Neural progenitor cell (in vitro differentiated cells): ENCODE measurements at regions not wholly inside any gene's neighbourhood (a gene's known extent, or its start where the extent isn't known, plus 50 kb on each side); places are given as distances from the start of the nearest gene placed in this dataset.

ENCODE experiments used
- DNase-seq: peaks from one replicate; pipeline ENCODE4 v3.0.0-alpha.2; 2016; ENCODE audit warnings: low spot score
- H2AFZ ChIP-seq: fragments of 200-600 bp; sonication (generic); replicated peaks from 2 replicates; pipeline ENCODE4 v1.6.1; 2016; ENCODE audit warnings: antibody characterized with exemption
- H3F3A ChIP-seq: fragments of 200-600 bp; sonication (generic); 2 replicates; pipeline ENCODE4 v1.6.1; 2016; ENCODE audit warnings: antibody characterized with exemption, low read depth
- H3K27ac ChIP-seq: fragments of 200-600 bp; sonication (generic); 2 replicates; pipeline ENCODE4 v1.5.1; 2016; ENCODE audit warnings: mild to moderate bottlenecking
- H3K27me3 ChIP-seq: fragments of 200-600 bp; sonication (generic); 2 replicates; pipeline ENCODE4 v1.6.1; 2016; ENCODE audit warnings: mild to moderate bottlenecking, moderate library complexity
- H3K36me3 ChIP-seq: fragments of 200-600 bp; sonication (generic); 2 replicates; pipeline ENCODE4 v1.5.1; 2016
- H3K4me1 ChIP-seq: fragments of 200-600 bp; sonication (generic); 2 replicates; pipeline ENCODE4 v1.6.1; 2016; ENCODE audit warnings: mixed run types
- H3K4me2 ChIP-seq: fragments of 200-600 bp; sonication (generic); 2 replicates; pipeline ENCODE4 v1.6.1; 2016
- H3K4me3 ChIP-seq: fragments of 200-600 bp; sonication (generic); 2 replicates; pipeline ENCODE4 v1.5.1; 2016
- H3K79me2 ChIP-seq: fragments of 200-600 bp; sonication (generic); 2 replicates; pipeline ENCODE4 v1.6.1; 2016; ENCODE audit warnings: low read depth
- H3K9ac ChIP-seq: fragments of 200-600 bp; sonication (generic); 2 replicates; pipeline ENCODE4 v1.6.1; 2016
- H3K9me3 ChIP-seq: fragments of 200-600 bp; sonication (generic); 2 replicates; pipeline ENCODE4 v1.5.1; 2016; ENCODE audit warnings: low read depth
- H4K20me1 ChIP-seq: fragments of 200-600 bp; sonication (generic); 2 replicates; pipeline ENCODE4 v1.6.1; 2016; ENCODE audit warnings: low read depth
- H3K27ac Mint-ChIP-seq: 3 replicates; pipeline ENCODE4 v1.8.0; 2021; ENCODE audit warnings: mixed read lengths
- H3K27me3 Mint-ChIP-seq: 2 replicates; pipeline ENCODE4 v1.8.0; 2022; ENCODE audit warnings: low read depth, mild to moderate bottlenecking, inconsistent platforms, moderate library complexity, mixed read lengths; ENCODE audit not compliant: insufficient read depth
- H3K36me3 Mint-ChIP-seq: 3 replicates; pipeline ENCODE4 v1.8.0; 2021; ENCODE audit warnings: mixed read lengths
- H3K4me1 Mint-ChIP-seq: 3 replicates; pipeline ENCODE4 v1.8.0; 2021; ENCODE audit warnings: mixed read lengths
- H3K4me3 Mint-ChIP-seq: 3 replicates; pipeline ENCODE4 v1.8.0; 2021; ENCODE audit warnings: mild to moderate bottlenecking, moderate library complexity, mixed read lengths
- H3K9me3 Mint-ChIP-seq: 3 replicates; pipeline ENCODE4 v1.8.0; 2020; ENCODE audit warnings: mixed read lengths
- EZH2 ChIP-seq: fragments of 200-600 bp; sonication (generic); IDR thresholded peaks from 2 replicates; pipeline ENCODE4 v1.6.1; 2017; ENCODE audit warnings: antibody characterized with exemption, mild to moderate bottlenecking, moderate library complexity
- EZH2phosphoT487 ChIP-seq: fragments of 200-600 bp; sonication (generic); IDR thresholded peaks from 2 replicates; pipeline ENCODE4 v1.6.1; 2017; ENCODE audit warnings: antibody characterized with exemption
- TF ChIP-seq, protein P1 (sequence below): fragments of 200-600 bp; sonication (generic); IDR thresholded peaks from 2 replicates; pipeline ENCODE4 v1.5.1; 2017; ENCODE audit warnings: antibody characterized with exemption, mild to moderate bottlenecking

DNA sequence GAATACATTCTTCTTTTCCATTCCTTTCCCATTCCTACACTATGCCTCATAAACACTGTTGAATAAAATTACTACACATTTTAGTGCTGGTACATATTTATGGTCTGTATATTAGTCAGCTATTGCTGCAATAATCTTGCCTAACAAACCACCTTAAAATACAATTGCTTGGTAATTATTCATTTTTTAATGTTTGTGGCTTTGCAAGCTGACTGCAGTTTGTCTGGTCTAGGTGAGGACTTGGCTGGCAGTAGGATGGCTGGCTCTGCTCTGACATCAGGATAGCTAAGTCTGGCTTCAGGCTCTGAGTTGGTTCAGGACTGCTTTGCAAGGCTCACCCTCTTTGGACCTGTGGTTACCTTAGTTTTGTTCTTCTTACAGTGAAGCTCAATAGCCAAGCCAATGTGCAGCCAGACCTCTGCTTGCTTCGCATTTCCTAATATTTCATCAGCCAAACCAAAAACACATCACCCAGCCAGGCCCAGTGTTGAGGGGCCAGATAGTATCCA, 913.4 kb upstream of the RAG2 start:
- H3K9me3 ChIP-seq = no peaks in the 10 kb centered on the region
- no peaks in the 10 kb centered on the region for H3K4me1 ChIP-seq
- H3K79me2 ChIP-seq = no peaks in the 10 kb centered on the region
- Mint-ChIP-seq H3K27me3 (peaks cover under 1% of the 10 kb centered on the region), H3K27ac (no peak overlapping the region), H3K4me3 (no peak overlapping the region), H3K9me3 (peaks cover 7% of the 10 kb centered on the region), H3K4me1 (peaks cover 2% of the 10 kb centered on the region), H3K36me3 (no peaks in the 10 kb centered on the region)
- TF ChIP-seq EZH2 (no peak), EZH2phosphoT487 (no peak)
- TF ChIP-seq, protein P1, sequence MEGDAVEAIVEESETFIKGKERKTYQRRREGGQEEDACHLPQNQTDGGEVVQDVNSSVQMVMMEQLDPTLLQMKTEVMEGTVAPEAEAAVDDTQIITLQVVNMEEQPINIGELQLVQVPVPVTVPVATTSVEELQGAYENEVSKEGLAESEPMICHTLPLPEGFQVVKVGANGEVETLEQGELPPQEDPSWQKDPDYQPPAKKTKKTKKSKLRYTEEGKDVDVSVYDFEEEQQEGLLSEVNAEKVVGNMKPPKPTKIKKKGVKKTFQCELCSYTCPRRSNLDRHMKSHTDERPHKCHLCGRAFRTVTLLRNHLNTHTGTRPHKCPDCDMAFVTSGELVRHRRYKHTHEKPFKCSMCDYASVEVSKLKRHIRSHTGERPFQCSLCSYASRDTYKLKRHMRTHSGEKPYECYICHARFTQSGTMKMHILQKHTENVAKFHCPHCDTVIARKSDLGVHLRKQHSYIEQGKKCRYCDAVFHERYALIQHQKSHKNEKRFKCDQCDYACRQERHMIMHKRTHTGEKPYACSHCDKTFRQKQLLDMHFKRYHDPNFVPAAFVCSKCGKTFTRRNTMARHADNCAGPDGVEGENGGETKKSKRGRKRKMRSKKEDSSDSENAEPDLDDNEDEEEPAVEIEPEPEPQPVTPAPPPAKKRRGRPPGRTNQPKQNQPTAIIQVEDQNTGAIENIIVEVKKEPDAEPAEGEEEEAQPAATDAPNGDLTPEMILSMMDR = no peak
- H3K36me3 ChIP-seq = no peaks in the 10 kb centered on the region
- H4K20me1 ChIP-seq = no peaks in the 10 kb centered on the region
- no peak overlapping the region for H3K4me2 ChIP-seq
- H3K9ac ChIP-seq = no peak overlapping the region
- no peaks in the 10 kb centered on the region for H3K27me3 ChIP-seq
- H3F3A ChIP-seq = no peaks in the 10 kb centered on the region
- no peak overlapping the region for H3K27ac ChIP-seq
- H2AFZ ChIP-seq = no peak overlapping the region
- DNase-seq = no peak
- H3K4me3 ChIP-seq = no peak overlapping the region

DNA sequence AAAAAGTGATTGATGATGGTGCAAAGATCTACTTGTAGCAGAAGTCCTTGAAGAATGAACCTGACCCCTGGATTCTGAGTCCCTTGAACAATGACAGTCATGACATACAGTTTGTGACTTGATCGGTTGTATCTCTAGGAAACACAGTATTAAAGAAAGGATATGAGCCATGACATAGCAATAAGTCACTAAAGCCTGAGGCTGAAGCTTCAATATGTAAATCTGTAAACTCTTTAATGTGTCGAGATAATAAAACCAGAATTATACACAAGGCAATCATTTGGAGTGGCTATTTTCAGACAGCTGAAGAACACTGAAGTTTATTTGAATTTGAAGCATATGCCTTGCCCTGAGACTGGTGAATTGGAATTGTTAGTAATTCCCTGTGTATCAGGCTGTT, 911.5 kb upstream of the RAG2 start:
- Mint-ChIP-seq H3K9me3 (no peaks in the 10 kb centered on the region), H3K4me1 (peaks cover 8% of the 10 kb centered on the region), H3K27me3 (peaks cover 2% of the 10 kb centered on the region), H3K27ac (no peak overlapping the region), H3K4me3 (no peak overlapping the region), H3K36me3 (no peaks in the 10 kb centered on the region)
- TF ChIP-seq, protein P1 = no peak
- no peak for TF ChIP-seq EZH2phosphoT487
- TF ChIP-seq EZH2 = no peak
- no peaks in the 10 kb centered on the region for H3K27me3 ChIP-seq
- H3K9ac ChIP-seq = no peak overlapping the region
- no peaks in the 10 kb centered on the region for H4K20me1 ChIP-seq
- H3K79me2 ChIP-seq = no peaks in the 10 kb centered on the region
- no peak overlapping the region for H3K27ac ChIP-seq
- no peak overlapping the region for H3K4me3 ChIP-seq
- no peak overlapping the region for H2AFZ ChIP-seq
- no peak overlapping the region for H3K4me2 ChIP-seq
- DNase-seq = no peak
- H3K9me3 ChIP-seq = no peaks in the 10 kb centered on the region
- H3F3A ChIP-seq = no peaks in the 10 kb centered on the region
- peaks cover 11% of the 10 kb centered on the region for H3K4me1 ChIP-seq
- H3K36me3 ChIP-seq = no peaks in the 10 kb centered on the region

DNA sequence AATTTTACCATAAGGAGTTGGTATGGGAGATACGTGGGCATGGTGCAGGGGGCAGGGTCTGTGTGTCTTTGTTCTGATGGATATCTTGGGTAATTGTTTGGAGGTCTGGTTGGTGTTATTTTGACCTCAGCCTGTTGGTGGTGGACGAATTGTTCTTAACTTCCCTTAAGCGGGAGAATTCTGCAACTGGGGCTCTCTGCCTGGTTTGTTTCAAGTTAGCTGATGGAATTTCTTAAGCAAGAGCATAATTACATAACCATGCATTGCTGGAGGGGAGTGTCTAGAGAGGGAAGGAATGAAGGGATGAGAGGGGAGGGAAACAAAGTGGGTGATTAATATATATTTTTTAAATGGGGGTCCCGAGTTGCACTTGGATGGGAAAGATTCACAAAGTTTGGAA, 908.5 kb upstream of the RAG2 start:
- no peak for DNase-seq
- H3K9me3 Mint-ChIP-seq = no peaks in the 10 kb centered on the region
- no peak for TF ChIP-seq EZH2
- TF ChIP-seq, protein P1 = no peak
- TF ChIP-seq EZH2phosphoT487 = no peak
- Histone ChIP-seq H3K4me3 (no peak overlapping the region), H3K79me2 (no peaks in the 10 kb centered on the region), H3F3A (no peaks in the 10 kb centered on the region), H3K27ac (no peak overlapping the region), H2AFZ (no peak overlapping the region), H3K9me3 (no peaks in the 10 kb centered on the region), H3K9ac (no peak overlapping the region), H3K4me1 (peaks cover 19% of the 10 kb centered on the region), H3K27me3 (no peaks in the 10 kb centered on the region), H3K36me3 (no peaks in the 10 kb centered on the region), H3K4me2 (no peak overlapping the region), H4K20me1 (no peaks in the 10 kb centered on the region)
- no peak overlapping the region for H3K27ac Mint-ChIP-seq
- no peak overlapping the region for H3K4me3 Mint-ChIP-seq
- peaks cover 2% of the 10 kb centered on the region for H3K27me3 Mint-ChIP-seq
- peaks cover 9% of the 10 kb centered on the region for H3K4me1 Mint-ChIP-seq
- H3K36me3 Mint-ChIP-seq = no peaks in the 10 kb centered on the region
